Peyer's patch (tissue), 4 donors: ENCODE measurements at regions not wholly inside any gene's neighbourhood (a gene's known extent, or its start where the extent isn't known, plus 50 kb on each side); places are given as distances from the start of the nearest gene placed in this dataset.

Experiments
- DNase-seq, 3 donors: peaks; one replicate each; pipeline ENCODE4 v3.0.0-alpha.2; 2017 to 2019
- H3K27ac ChIP-seq, 4 donors: fragments of 200-600 bp; sonication (generic); one replicate each; pipeline ENCODE4 v1.5.1; 2016 to 2019
- H3K27me3 ChIP-seq, 2 donors: fragments of 200-600 bp; sonication (generic); one replicate each; pipeline ENCODE4 v1.5.1; 2019
- H3K36me3 ChIP-seq, 3 donors: fragments of 200-600 bp; sonication (generic); one replicate each; pipeline ENCODE4 v1.5.1; 2016 to 2019
- H3K4me1 ChIP-seq, 4 donors: fragments of 200-600 bp; sonication (generic); one replicate each; pipeline ENCODE4 v1.5.1; 2016 to 2019
- H3K4me3 ChIP-seq, 4 donors: fragments of 200-600 bp; sonication (generic); 1 replicate in 3 of 4; 2 replicates in 1 of 4; pipeline ENCODE4 v1.5.1; 2016 to 2019; ENCODE audit warnings: mild to moderate bottlenecking in 1 of 4
- H3K9me3 ChIP-seq, 4 donors: fragments of 200-600 bp; sonication (generic); one replicate each; pipeline ENCODE4 v1.5.1; 2016 to 2019; ENCODE audit warnings: mild to moderate bottlenecking in 1 of 4
- POLR2A ChIP-seq, 2 donors: fragments of 450-650 bp; IDR thresholded peaks; one replicate each; pipeline ENCODE4 v1.5.1; 2017; ENCODE audit warnings: antibody characterized with exemption in 2 of 2, mild to moderate bottlenecking in 2 of 2, moderate library complexity in 2 of 2
- TF ChIP-seq, protein P1 (sequence below), 6 experiments: fragments of 450-650 bp in 4 of 6; fragments of 200-600 bp in 2 of 6; sonication (generic) in 1 of 6; IDR thresholded peaks; one replicate each; pipeline ENCODE4 v1.5.1; 2017 to 2019; ENCODE audit warnings: antibody characterized with exemption in 6 of 6, mild to moderate bottlenecking in 3 of 6, moderate library complexity in 1 of 6

DNA sequence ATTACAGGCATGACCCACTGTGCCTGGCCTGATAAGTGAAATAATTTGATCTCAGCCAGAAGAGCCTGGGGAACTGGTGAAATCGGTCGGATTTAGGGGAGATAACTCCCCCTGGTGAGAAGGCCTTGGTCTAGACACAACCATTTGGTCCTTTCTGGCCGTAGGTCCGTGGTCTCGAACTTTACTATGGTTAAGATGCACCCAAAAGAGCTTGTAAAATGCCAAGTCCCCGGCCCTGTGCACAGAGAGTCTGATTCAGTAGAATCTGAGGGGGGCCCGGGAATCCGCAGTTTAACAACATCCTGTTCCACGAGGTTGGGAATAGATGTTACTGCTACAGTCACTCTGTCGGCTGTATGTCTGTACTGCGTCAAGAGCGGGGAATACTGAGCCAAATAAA is 140.7 kb downstream of the C9orf50 start:
- Histone ChIP-seq H3K9me3 (peaks cover 0 to 2% (median 0%) of the 10 kb centered on the region in 4 donors), H3K27me3 (no peaks in the 10 kb centered on the region), H3K36me3 (no peaks in the 10 kb centered on the region), H3K4me3 (no peak overlapping the region), H3K4me1 (peaks cover 6 to 32% (median 15%) of the 10 kb centered on the region in 4 donors), H3K27ac (peak overlapping the region in 3 of 4 donors; percentile 82 to 96 (median 95))
- TF ChIP-seq, protein P1, sequence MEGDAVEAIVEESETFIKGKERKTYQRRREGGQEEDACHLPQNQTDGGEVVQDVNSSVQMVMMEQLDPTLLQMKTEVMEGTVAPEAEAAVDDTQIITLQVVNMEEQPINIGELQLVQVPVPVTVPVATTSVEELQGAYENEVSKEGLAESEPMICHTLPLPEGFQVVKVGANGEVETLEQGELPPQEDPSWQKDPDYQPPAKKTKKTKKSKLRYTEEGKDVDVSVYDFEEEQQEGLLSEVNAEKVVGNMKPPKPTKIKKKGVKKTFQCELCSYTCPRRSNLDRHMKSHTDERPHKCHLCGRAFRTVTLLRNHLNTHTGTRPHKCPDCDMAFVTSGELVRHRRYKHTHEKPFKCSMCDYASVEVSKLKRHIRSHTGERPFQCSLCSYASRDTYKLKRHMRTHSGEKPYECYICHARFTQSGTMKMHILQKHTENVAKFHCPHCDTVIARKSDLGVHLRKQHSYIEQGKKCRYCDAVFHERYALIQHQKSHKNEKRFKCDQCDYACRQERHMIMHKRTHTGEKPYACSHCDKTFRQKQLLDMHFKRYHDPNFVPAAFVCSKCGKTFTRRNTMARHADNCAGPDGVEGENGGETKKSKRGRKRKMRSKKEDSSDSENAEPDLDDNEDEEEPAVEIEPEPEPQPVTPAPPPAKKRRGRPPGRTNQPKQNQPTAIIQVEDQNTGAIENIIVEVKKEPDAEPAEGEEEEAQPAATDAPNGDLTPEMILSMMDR (IDR thresholded peaks at IDR 0.05), result no peak
- no peak for TF ChIP-seq POLR2A (IDR thresholded peaks at IDR 0.05)
- DNase-seq, result no peak

DNA sequence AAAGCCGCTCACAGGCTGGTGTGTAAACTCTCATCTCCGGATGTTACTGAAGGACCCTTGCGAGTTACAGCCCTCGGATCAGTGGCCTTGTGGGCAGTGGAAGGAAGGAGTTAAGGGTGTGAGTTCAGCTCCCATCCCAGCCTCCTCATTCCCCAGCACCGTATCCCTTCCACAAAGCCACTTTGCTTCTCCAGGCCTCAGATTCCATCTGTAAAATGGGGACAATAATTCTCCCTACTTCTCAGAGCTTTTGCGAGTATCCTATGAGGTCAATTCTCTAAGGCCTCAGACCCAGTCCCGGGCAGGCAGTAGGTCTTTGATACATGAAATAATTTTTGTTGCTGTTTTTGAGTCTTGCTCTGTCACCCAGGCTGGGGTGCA is 141.3 kb downstream of the C9orf50 start:
- TF ChIP-seq POLR2A (IDR thresholded peaks at IDR 0.05), result no peak
- TF ChIP-seq, protein P1 (IDR thresholded peaks at IDR 0.05), result no peak
- H3K36me3 ChIP-seq, result no peaks in the 10 kb centered on the region
- peaks cover 6 to 31% (median 15%) of the 10 kb centered on the region in 4 donors for H3K4me1 ChIP-seq
- no peak overlapping the region for H3K4me3 ChIP-seq
- DNase-seq, result no peak
- peaks cover 0 to 8% (median 0%) of the 10 kb centered on the region in 4 donors for H3K9me3 ChIP-seq
- no peaks in the 10 kb centered on the region for H3K27me3 ChIP-seq
- H3K27ac ChIP-seq, result peak overlapping the region in 2 of 4 donors; percentile 95 to 96

- Histone ChIP-seq H3K27me3 (no peaks in the 10 kb centered on the region), H3K4me3 (no peak overlapping the region), H3K9me3 (peaks cover 0 to 10% (median 0%) of the 10 kb centered on the region in 4 donors), H3K36me3 (no peaks in the 10 kb centered on the region), H3K27ac (peak overlapping the region in 2 of 4 donors; percentile 95 to 96), H3K4me1 (peaks cover 6 to 29% (median 15%) of the 10 kb centered on the region in 4 donors)
- TF ChIP-seq, protein P1 (IDR thresholded peaks at IDR 0.05), result no peak
- no peak for TF ChIP-seq POLR2A (IDR thresholded peaks at IDR 0.05)
- no peak for DNase-seq
Observed at GRCh38 chr9:129478961-129479630, 141.8 kb downstream of the C9orf50 start.

DNA sequence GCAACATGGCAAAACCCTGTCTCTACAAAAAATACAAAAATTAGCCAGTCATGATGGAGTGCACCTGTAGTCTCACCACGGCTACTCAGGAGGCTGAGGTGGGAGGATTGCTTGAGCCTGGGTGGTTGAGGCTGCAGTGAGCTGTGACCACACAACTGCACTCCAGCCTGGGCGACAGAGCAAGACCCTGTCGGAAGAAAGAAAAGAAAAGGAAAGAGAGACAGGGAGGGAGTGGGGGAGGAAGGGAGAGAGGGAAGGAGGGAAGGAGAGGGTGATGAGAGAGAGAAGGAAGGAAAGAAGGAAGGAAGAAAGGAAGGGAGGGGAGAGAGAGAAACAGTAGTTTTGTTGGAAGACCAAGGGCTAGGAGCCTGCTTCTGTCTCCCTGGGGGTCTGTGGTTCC is 142.4 kb downstream of the C9orf50 start:
- no peak for DNase-seq
- H3K4me1 ChIP-seq, result peaks cover 3 to 27% (median 9%) of the 10 kb centered on the region in 4 donors
- TF ChIP-seq POLR2A (IDR thresholded peaks at IDR 0.05), result no peak
- TF ChIP-seq, protein P1 (IDR thresholded peaks at IDR 0.05), result no peak
- no peak overlapping the region for H3K27ac ChIP-seq
- H3K27me3 ChIP-seq, result no peaks in the 10 kb centered on the region
- peaks cover 0 to 10% (median 0%) of the 10 kb centered on the region in 4 donors for H3K9me3 ChIP-seq
- H3K4me3 ChIP-seq, result no peak overlapping the region
- H3K36me3 ChIP-seq, result no peaks in the 10 kb centered on the region

DNA sequence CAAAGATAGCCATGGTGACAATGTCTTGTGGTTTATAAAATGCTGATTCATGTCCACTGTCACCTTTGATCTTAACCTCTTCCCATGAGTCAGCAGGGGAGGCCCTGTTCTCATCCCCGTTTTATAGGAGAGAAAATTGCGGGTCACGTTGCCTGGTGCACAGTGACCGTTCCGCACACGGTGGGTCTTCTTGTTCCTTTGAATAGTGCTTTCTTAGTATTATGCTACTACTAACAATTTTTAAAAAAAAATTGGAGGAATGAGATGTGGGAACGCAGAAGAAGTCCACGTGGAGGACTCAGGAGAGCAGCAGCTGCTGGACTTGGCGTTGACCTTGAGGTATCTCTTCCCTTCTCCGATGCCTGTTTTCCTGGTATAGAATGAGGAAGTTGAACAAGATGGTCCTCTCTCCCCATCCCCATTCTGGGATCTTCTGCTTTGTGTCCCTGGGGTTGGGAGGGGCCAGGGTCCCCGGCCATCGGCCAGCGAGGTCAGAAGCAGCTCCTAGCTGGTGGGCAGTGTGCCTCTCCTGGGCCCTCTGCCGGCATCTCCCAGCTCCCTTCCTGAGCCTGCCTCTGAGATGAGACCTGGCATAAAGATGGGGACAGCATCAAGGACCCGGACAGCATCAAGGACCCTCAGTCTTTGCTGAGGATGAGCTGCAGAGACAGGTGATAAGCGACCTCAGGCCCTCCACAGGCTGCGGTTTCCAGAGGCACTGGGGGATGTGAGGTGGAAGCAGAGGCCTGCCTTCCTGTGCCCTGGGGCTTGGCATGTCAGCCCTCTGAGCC is 143.9 kb downstream of the C9orf50 start:
- no peak overlapping the region for H3K27ac ChIP-seq
- H3K4me3 ChIP-seq, result no peak overlapping the region
- H3K27me3 ChIP-seq, result no peaks in the 10 kb centered on the region
- TF ChIP-seq, protein P1 (IDR thresholded peaks at IDR 0.05), result no peak
- TF ChIP-seq POLR2A (IDR thresholded peaks at IDR 0.05), result no peak
- no peaks in the 10 kb centered on the region for H3K36me3 ChIP-seq
- no peak for DNase-seq
- peaks cover 0 to 12% (median 0%) of the 10 kb centered on the region in 4 donors for H3K9me3 ChIP-seq
- peaks cover 0 to 25% (median under 1%) of the 10 kb centered on the region in 4 donors for H3K4me1 ChIP-seq
